ENCODE measurements at regions not wholly inside any gene's neighbourhood (a gene's known extent, or its start where the extent isn't known, plus 50 kb on each side); places are given as distances from the start of the nearest gene placed in this dataset.

DNA sequence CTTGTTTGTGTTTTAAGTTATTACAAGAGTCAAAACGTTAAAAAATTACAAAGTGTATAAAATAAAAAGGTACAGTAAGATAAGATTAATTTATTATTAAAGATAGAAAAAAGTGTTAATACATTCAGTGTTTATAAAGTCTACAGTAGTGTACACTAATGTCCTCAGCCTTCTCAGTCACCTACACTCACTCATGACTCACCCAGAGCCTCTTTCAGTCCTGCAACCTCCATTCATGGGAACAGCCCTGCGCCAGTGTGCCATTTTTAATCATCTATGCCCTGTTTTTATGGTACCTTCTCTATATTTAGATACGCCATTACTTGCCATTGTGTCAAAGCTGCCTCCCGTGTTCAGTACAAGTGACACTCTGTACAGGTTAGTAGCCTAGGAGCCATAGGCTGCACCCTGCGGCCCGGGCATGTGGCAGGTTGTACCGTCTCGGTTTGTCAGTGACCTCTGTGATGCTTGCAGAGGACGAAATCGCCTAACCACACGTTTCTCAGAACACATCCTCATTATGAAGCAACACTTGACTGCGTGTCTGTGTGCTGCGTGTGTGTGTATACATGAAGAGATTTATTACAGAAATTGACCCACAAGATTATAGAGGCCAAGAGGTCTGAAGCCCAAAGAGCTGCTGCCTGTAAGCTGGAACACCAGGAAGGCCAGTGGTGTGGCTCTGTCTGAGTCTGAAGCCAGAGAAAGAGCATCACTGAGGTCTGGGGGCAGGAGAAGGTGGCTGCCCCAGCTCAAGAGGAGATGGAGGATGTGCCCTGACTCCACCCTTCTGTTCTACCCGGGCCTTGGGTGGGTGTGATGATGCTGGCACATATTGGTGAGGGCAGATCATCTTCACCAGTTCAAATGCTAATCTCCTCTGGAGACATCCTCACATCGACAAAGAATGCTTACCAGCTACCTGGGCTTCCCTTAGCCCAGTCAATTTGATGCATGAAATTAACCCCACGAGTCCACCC, 116.6 kb upstream of the C14orf180 start:
- TF ChIP-seq, protein P1, sequence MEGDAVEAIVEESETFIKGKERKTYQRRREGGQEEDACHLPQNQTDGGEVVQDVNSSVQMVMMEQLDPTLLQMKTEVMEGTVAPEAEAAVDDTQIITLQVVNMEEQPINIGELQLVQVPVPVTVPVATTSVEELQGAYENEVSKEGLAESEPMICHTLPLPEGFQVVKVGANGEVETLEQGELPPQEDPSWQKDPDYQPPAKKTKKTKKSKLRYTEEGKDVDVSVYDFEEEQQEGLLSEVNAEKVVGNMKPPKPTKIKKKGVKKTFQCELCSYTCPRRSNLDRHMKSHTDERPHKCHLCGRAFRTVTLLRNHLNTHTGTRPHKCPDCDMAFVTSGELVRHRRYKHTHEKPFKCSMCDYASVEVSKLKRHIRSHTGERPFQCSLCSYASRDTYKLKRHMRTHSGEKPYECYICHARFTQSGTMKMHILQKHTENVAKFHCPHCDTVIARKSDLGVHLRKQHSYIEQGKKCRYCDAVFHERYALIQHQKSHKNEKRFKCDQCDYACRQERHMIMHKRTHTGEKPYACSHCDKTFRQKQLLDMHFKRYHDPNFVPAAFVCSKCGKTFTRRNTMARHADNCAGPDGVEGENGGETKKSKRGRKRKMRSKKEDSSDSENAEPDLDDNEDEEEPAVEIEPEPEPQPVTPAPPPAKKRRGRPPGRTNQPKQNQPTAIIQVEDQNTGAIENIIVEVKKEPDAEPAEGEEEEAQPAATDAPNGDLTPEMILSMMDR (IDR thresholded peaks at IDR 0.05) = no peak
- no peak for TF ChIP-seq ZFX (IDR thresholded peaks at IDR 0.05; ENCODE audit: borderline replicate concordance)
- no peak overlapping the region for H3K27ac ChIP-seq

DNA sequence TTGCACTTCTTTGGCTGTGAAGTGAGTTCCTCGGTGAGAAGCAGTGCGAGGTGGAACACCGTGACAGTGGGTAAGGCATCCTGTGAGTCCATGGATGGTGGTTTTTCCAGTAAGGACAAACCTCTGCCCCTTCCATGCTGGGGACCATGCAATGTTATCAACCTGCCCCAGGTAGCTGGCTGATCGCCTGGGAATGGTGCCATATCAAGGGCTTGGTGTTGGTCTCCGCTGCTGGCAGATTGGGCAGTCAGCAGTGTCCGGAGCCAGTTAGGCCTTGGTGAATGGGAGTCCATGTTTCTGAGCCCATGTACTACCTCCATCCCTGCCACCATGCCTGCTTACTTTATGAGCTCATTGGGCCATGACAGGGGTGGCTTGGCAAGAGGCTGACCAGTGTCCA, 114.7 kb upstream of the C14orf180 start:
- no peak overlapping the region for H3K27ac ChIP-seq
- no peak for TF ChIP-seq ZFX (IDR thresholded peaks at IDR 0.05; ENCODE audit: borderline replicate concordance)
- TF ChIP-seq, protein P1 (IDR thresholded peaks at IDR 0.05) = no peak

DNA sequence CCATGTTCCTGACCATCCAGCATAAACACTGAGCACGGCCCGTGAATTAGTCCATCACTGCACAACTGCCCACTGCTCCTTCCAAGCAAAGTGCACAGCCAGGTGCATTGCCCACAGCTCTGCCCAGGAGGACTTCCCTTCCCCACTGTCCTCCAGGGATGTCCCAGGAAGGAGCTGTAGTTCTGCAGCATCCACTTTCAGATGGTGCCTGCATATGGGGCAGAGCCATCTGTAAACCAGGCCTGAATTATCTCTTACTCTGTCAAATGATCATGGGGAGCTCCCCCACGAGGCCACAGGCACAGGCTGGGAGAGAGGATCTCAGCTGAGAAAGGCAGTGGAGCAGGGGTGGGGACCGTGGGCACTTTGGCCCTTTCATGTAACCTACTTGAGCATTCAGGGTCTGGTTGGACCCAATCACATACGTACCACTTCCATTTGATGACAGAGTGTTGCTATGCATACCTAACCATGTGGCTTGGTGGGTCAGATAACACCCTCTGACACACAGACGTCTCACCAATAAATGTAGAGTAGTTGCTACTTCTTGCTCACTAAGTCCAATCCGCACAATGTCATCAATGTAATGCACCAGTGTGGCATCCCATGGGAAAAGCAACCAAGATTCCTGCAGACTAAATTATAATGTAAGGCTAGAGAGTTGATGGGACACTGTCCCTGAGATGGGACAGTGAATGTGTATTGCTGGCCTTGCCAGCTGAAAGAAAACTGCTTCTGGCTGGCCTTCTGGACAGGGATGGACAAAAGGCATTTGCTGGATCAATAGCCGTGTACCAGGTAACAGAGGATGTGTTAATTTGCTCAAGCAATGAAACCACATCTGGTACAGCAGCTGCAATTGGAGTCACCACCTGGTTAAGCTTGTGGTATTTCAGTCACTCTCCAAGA, 113.8 kb upstream of the C14orf180 start:
- no peak for TF ChIP-seq ZFX (IDR thresholded peaks at IDR 0.05; ENCODE audit: borderline replicate concordance)
- H3K27ac ChIP-seq = no peak overlapping the region

DNA sequence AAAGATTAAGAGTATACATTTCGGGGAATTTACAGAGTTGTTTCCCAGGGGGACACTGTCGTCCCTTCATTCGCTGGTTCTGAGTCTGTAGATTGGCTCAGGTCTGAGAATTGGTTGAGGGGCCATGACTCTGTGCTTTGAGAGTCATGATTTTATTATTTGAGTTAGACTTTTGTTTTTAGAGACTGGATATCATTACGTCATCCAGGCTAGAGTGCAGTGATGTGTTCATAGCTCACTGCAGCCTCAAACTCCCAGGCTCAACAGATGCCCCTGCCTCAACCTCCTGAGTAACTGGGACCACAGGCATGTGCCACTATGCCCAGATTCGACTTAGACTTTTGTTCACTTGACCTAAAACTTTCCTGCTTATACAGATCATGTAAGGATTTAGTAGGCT, 112.3 kb upstream of the C14orf180 start:
- TF ChIP-seq ZFX (IDR thresholded peaks at IDR 0.05; ENCODE audit: borderline replicate concordance) = no peak
- TF ChIP-seq, protein P1 (IDR thresholded peaks at IDR 0.05) = no peak
- no peak overlapping the region for H3K27ac ChIP-seq

DNA sequence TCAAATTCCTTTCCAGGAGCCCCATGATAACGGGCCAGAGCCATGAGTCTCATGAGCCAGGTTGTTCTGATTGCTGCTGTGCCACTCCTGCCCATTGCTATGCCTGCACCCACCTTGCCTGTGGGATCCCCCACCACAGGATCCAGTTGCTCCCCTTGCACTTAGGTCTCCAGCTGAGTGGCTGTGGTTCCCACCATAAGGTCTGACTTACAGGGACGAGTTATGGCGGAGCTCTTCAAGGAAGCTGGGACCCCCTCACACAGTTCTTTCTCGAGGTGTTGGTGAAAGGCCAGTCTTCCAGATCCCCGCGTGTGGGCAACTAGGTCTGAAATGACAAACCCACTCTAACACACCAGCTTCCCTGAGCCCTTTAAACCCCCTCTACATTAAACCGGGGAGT, 111.9 kb upstream of the C14orf180 start:
- no peak overlapping the region for H3K27ac ChIP-seq
- TF ChIP-seq ZFX (IDR thresholded peaks at IDR 0.05; ENCODE audit: borderline replicate concordance) = no peak
- TF ChIP-seq, protein P1 (IDR thresholded peaks at IDR 0.05) = no peak

DNA sequence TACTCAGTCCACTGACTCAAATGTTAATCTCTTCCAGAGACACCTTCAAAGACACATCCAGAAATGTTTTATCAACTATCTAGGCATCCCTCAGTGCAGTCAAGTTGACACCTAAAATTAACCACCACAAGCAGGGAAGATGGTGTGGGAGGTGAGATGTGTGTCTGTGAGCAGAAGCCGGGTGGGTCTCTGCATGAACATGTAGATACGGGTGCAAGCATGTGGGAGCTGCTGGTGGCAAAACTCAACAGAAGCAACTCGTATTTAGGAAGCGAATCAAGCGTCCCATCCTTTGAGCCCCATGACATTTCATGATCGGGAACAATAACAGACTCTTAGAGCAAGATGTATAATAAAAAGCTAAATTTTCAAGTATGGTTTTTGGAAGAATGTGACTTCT, 110.0 kb upstream of the C14orf180 start:
- H3K27ac ChIP-seq = no peak overlapping the region
- no peak for TF ChIP-seq ZFX (IDR thresholded peaks at IDR 0.05; ENCODE audit: borderline replicate concordance)
- TF ChIP-seq, protein P1 (IDR thresholded peaks at IDR 0.05) = no peak

DNA sequence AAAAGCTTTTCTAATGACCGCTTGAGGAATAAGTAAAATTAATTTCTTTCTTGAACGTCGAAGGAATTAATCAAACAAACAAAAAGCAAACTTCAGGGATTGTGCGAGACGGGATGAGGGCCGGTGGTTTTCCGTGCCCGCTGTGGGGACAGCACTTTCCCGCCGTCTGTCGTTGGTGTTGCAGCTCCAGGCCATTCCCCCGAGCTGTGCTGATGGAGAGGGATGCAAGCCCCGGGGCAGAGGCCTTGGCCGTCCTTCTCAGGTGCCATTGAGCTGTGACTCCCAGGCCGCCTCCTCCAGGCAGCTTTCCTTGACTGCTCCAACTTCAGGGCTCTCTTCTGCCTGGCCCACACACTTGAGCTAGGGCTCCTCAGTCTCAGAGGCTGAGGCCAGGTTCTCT, 109.0 kb upstream of the C14orf180 start:
- TF ChIP-seq ZFX (IDR thresholded peaks at IDR 0.05; ENCODE audit: borderline replicate concordance) = no peak
- TF ChIP-seq, protein P1 (IDR thresholded peaks at IDR 0.05) = no peak
- H3K27ac ChIP-seq = no peak overlapping the region

Measured in 22Rv1 (cell line).